HL-60 (cell line): ENCODE measurements at regions not wholly inside any gene's neighbourhood (a gene's known extent, or its start where the extent isn't known, plus 50 kb on each side); places are given as distances from the start of the nearest gene placed in this dataset.

Source experiments
- CTCF ChIP-seq: IDR thresholded peaks from one replicate; pipeline ENCODE4 v1.5.1; 2011; ENCODE audit warnings: low read length, control low read depth, inconsistent platforms; ENCODE audit not compliant: insufficient read depth
- GABPA ChIP-seq: IDR thresholded peaks from 2 replicates; pipeline ENCODE4 v1.6.1; 2012; ENCODE audit warnings: low read depth
- POLR2AphosphoS5 ChIP-seq: IDR thresholded peaks from 2 replicates; pipeline ENCODE4 v1.6.1; 2012; ENCODE audit warnings: low read depth
- REST ChIP-seq: IDR thresholded peaks from 2 replicates; pipeline ENCODE4 v1.6.1; 2012; ENCODE audit warnings: low read depth; ENCODE audit not compliant: insufficient replicate concordance

- no peak for TF ChIP-seq CTCF
- no peak for TF ChIP-seq POLR2AphosphoS5
- TF ChIP-seq REST = no peak
- no peak for TF ChIP-seq GABPA
These were observed 114.9 kb upstream of the OSR1 start for GRCh38 chr2:19473350-19473749.
